GM10248 (cell line): ENCODE measurements at regions not wholly inside any gene's neighbourhood (a gene's known extent, or its start where the extent isn't known, plus 50 kb on each side); places are given as distances from the start of the nearest gene placed in this dataset.

Experiments
- CTCF ChIA-PET: fragments of 300-600 bp; sonication (Branson Sonifier 250); formaldehyde crosslinking; extraction: SDS; loops from one replicate; lab custom pipeline; 2021; ENCODE audit warnings: antibody characterized with exemption; lab: Yijun Ruan, JAX
- POLR2A ChIA-PET: fragments of 350-650 bp; sonication (Branson Sonifier 250); formaldehyde crosslinking; extraction: SDS; loops from one replicate; lab custom pipeline; 2020; ENCODE audit warnings: antibody characterized with exemption; lab: Yijun Ruan, JAX
- DNase-seq: peaks from one replicate; pipeline ENCODE4 v3.0.0; 2012; ENCODE audit errors: extremely low spot score
- TF ChIP-seq, protein P1 (sequence below): IDR thresholded peaks from 2 replicates; pipeline ENCODE4 v1.5.1; 2012; ENCODE audit warnings: mild to moderate bottlenecking, low read depth; ENCODE audit errors: extremely low read depth, missing control alignments, control extremely low read depth

GRCh38 chr20:11675920-11676629, 241.6 kb upstream of the BTBD3 start:
- CTCF ChIA-PET, result interaction anchor here (1.1 to 1.6 kb wide), 2 partner anchors 9 to 29 kb away, joined by 3 read pairs; no protein-coding TSS in a partner anchor

DNA sequence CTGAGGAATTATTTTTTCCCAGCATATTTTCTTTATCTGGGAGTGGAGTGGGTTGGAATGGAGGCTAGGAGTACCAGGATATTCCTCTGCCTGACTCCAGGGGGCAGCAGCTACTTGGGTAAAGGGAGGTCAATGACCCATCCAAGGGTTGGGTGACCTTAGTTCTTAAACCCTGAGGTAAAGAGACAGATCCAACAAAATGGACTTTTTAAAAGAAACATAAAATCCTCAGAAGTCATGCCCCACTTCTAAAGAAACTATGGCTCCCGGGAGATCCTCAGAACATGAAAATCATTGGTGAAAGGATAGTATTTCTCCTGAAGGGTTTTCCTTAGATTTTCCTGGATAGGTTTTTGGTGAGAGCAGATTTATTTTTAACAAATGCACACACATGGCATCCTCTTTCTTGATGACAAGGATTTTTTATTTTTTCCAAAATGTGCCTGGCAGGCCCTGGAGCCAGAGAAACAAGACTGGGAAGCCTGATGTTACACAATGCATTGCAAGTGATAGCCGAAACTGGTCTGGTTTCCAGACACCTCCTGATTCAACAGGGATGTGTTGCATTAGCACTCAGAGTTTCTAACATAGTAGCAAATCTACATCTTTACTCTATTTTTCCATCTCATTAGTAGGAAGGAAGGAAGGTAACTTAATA, 240.9 kb upstream of the BTBD3 start:
- TF ChIP-seq, protein P1, sequence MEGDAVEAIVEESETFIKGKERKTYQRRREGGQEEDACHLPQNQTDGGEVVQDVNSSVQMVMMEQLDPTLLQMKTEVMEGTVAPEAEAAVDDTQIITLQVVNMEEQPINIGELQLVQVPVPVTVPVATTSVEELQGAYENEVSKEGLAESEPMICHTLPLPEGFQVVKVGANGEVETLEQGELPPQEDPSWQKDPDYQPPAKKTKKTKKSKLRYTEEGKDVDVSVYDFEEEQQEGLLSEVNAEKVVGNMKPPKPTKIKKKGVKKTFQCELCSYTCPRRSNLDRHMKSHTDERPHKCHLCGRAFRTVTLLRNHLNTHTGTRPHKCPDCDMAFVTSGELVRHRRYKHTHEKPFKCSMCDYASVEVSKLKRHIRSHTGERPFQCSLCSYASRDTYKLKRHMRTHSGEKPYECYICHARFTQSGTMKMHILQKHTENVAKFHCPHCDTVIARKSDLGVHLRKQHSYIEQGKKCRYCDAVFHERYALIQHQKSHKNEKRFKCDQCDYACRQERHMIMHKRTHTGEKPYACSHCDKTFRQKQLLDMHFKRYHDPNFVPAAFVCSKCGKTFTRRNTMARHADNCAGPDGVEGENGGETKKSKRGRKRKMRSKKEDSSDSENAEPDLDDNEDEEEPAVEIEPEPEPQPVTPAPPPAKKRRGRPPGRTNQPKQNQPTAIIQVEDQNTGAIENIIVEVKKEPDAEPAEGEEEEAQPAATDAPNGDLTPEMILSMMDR, result peak; percentile 60
- POLR2A ChIA-PET, result no interaction called here
- CTCF ChIA-PET, result interaction anchor here (1.1 to 1.6 kb wide), 2 partner anchors 9 to 28 kb away, joined by 3 read pairs; no protein-coding TSS in a partner anchor
- peak; percentile 32 for DNase-seq

More at GRCh38 chr20:11675920-11676629, 241.6 kb upstream of the BTBD3 start:
- DNase-seq, result no peak
- TF ChIP-seq, protein P1, result no peak
- POLR2A ChIA-PET, result no interaction called here

DNA sequence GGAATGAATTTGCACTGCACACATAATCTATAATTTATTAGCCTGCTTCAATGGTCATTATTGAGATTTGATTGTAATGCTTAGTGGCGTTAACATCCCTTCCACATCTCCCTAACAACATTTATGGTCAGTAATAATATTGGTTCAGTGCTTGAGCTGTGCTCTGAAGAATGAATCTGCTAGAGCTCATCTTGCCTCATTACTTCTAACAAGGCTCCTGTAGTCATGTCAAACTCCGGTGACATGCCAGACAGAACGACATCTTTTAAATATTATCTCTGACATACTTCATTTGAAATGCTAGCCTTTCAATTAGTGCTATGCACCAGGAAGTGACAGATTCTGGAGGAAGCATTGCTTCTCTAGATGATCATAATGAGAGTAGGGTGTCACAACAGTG, 240.3 kb upstream of the BTBD3 start:
- TF ChIP-seq, protein P1, result no peak
- CTCF ChIA-PET, result interaction anchor here (1.6 kb wide), 1 partner anchor 27 kb away, joined by 3 read pairs; no protein-coding TSS in a partner anchor
- DNase-seq, result no peak
- POLR2A ChIA-PET, result no interaction called here

DNA sequence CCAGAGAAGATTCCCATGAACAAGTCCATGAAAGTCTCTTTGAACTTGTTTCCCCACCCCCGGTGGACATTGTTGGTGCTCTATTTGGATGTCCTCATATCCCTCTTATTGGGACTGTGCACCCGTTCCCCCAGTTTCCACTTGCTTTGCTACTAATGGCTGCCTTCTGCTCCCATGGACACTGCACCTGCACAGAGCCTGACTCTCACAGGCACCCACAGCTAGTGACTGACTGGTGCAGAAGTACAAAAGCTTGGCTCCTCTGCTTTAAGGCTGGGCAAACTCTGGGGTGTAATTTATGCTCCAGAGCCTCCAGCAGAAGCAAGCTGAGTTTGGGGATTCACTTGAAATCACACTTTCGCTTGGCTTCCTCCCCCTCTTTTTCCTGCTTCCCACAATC, 239.9 kb upstream of the BTBD3 start:
- CTCF ChIA-PET, result no interaction called here
- POLR2A ChIA-PET, result no interaction called here
- no peak for DNase-seq
- TF ChIP-seq, protein P1, result no peak

- CTCF ChIA-PET, result no interaction called here
- TF ChIP-seq, protein P1, result no peak
- no peak for DNase-seq
- POLR2A ChIA-PET, result no interaction called here
Observed at GRCh38 chr20:11682285-11682684, 235.4 kb upstream of the BTBD3 start.

GRCh38 chr20:11686195-11686594, 231.5 kb upstream of the BTBD3 start:
- ChIA-PET CTCF (no interaction called here), POLR2A (no interaction called here)
- TF ChIP-seq, protein P1, result no peak
- DNase-seq, result no peak
